ENCODE measurements at regions not wholly inside any gene's neighbourhood (a gene's known extent, or its start where the extent isn't known, plus 50 kb on each side); places are given as distances from the start of the nearest gene placed in this dataset.
"Not testable (repeated sequence)": the region's sequence is repeated elsewhere in the genome, so short reads cannot be mapped to it uniquely, and the experiment has no call there.

DNA sequence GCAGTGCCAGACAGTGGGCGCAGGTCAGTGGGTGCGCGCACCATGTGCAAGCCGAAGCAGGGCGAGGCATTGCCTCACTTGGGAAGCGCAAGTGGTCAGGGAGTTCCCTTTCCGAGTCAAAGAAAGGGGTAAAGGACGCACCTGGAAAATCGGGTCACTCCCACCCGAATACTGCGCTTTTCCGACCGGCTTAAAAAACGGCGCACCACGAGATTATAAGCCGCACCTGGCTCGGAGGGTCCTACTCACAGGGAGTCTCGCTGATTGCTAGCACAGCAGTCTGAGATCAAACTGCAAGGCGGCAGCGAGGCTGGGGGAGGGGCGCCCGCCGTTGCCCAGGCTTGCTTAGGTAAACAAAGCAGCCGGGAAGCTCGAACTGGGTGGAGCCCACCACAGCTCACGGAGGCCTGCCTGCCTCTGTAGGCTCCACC is 77.9 kb downstream of the NR4A2 start:
- not testable (repeated sequence) for H3K27ac ChIP-seq

DNA sequence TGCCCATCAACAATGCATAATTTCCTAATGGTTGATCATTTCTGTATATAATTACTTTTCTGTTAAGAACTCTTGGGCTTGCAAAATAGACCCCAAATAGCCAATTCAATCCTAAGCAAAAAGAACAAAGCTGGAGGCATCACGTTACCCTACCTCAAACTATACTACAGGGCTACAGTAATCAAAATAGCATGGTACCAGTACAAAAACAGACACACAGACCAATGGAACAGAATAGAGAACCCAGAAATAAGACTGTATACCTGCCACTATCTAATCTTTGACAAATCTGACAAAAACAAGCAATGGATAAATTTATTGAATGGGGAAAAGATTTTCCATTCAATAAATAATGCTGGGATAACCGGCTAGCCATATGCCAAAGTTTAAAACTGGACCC is 78.8 kb downstream of the NR4A2 start:
- H3K27ac ChIP-seq: no peak overlapping the region
- TF ChIP-seq, protein P1, sequence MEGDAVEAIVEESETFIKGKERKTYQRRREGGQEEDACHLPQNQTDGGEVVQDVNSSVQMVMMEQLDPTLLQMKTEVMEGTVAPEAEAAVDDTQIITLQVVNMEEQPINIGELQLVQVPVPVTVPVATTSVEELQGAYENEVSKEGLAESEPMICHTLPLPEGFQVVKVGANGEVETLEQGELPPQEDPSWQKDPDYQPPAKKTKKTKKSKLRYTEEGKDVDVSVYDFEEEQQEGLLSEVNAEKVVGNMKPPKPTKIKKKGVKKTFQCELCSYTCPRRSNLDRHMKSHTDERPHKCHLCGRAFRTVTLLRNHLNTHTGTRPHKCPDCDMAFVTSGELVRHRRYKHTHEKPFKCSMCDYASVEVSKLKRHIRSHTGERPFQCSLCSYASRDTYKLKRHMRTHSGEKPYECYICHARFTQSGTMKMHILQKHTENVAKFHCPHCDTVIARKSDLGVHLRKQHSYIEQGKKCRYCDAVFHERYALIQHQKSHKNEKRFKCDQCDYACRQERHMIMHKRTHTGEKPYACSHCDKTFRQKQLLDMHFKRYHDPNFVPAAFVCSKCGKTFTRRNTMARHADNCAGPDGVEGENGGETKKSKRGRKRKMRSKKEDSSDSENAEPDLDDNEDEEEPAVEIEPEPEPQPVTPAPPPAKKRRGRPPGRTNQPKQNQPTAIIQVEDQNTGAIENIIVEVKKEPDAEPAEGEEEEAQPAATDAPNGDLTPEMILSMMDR (IDR thresholded peaks at IDR 0.05): no peak
- no peak for TF ChIP-seq ZFX (IDR thresholded peaks at IDR 0.05; ENCODE audit: borderline replicate concordance)

GRCh38 chr2:156242874-156243273 is 89.6 kb downstream of the NR4A2 start:
- H3K27ac ChIP-seq: no peak overlapping the region
- TF ChIP-seq ZFX (IDR thresholded peaks at IDR 0.05; ENCODE audit: borderline replicate concordance): no peak
- TF ChIP-seq, protein P1 (IDR thresholded peaks at IDR 0.05): no peak

DNA sequence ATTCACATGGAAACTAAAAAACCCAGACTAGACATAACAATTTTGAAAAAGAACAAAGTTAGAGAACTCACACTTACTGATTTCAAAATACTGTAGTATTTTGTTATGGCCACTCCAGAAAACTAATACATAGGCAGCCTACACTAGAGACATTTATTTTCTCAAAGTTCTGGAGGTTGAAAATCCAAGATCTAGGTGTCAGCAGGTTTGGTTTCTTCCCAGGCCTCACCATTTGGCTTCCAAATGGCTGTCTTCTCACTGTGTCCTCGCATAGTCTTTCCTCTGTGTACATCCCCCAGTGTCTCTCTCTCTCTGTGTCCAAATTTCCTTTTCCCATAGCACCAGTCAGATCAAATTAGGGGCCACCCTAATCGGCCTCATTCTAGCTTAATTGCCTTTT is 95.0 kb downstream of the NR4A2 start:
- H3K27ac ChIP-seq: no peak overlapping the region
- TF ChIP-seq ZFX (IDR thresholded peaks at IDR 0.05; ENCODE audit: borderline replicate concordance): no peak
- TF ChIP-seq, protein P1 (IDR thresholded peaks at IDR 0.05): no peak

DNA sequence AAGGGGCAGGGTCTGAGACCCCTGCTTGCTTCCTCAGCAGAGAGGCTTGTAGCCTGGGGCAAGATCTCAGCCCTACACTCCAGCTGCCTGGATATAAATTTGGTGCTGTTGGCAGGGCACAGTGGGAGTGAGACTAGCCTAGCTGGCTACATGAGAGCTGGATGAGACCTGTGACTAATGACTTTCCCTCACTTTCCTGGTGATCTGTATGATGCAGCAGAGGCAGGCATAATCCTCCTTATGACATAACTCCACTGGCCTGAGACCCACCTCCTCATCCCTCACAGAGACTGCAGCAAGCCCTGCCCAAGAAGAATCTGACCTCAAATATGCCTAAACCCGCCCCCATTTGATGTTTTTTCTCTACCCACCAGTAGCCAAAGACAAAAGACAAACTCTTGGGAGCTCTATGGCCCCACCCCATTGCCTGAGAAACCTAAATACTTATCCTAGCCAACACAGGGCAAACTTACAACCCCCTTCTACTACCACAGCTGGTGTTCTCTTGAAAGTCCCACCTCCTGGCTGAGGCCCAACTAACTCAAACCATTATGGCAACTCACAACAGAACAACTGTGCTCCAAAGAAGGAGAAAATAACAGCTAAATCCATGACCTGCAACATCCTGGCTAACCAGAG is 102.7 kb downstream of the NR4A2 start:
- TF ChIP-seq ZFX (IDR thresholded peaks at IDR 0.05; ENCODE audit: borderline replicate concordance): no peak
- TF ChIP-seq, protein P1 (IDR thresholded peaks at IDR 0.05): no peak
- H3K27ac ChIP-seq: no peak overlapping the region

- H3K27ac ChIP-seq: not testable (repeated sequence)
Observed at GRCh38 chr2:156223328-156223727, 109.2 kb downstream of the NR4A2 start.

GRCh38 chr2:156221703-156222102 is 110.8 kb downstream of the NR4A2 start:
- H3K27ac ChIP-seq: no peak overlapping the region
- no peak for TF ChIP-seq ZFX (IDR thresholded peaks at IDR 0.05; ENCODE audit: borderline replicate concordance)
- TF ChIP-seq, protein P1 (IDR thresholded peaks at IDR 0.05): no peak

DNA sequence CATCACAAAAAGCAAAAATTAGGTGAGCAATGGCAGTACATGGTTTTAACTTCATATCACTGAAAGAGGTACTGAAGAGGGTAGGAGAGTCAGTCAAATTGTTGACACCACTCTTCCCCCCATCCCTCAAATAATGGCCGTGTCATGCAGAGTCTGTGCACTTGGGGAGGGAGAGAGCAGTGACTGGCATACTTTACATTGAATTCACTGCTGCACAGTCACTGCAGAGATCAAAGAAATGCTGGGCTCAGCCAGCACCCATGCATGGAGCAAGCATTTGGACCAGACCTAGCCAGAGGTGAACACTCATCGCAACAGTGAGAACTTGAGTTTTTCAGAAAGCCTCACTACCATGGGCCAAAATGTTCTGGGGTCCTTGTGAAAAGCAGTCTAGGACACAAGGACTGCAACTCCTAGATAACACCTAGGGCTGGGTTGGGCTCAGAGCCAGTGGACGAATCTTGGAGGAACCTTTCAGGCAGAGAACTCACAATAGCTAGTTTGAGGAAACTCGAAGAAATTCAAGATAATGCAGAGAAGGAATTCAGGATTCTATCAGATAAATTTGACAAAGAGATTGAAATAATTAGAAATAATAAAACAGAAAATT is 112.9 kb downstream of the NR4A2 start:
- no peak overlapping the region for H3K27ac ChIP-seq

More for the DNA sequence above, 112.9 kb downstream of the NR4A2 start:
- no peak for TF ChIP-seq ZFX (IDR thresholded peaks at IDR 0.05; ENCODE audit: borderline replicate concordance)
- TF ChIP-seq, protein P1 (IDR thresholded peaks at IDR 0.05): no peak
